ENCODE measurements at regions not wholly inside any gene's neighbourhood (a gene's known extent, or its start where the extent isn't known, plus 50 kb on each side); places are given as distances from the start of the nearest gene placed in this dataset.

GRCh38 chr17:64750891-64751677, 89.0 kb upstream of the SMURF2 start:
- WGBS = 88% methylated on average over 14 of the region's 14 CpGs

GRCh38 chr17:64750478-64750877, 88.4 kb upstream of the SMURF2 start:
- intact Hi-C loops (cut with DNase I) = no loop called here
- DNase-seq (ENCODE audit: low spot score) = no peak
- Histone ChIP-seq H3K4me1 (replicated peaks) (no peaks in the 10 kb centered on the region), H3K4me3 (no peak overlapping the region), H3K9me3 (no peaks in the 10 kb centered on the region), H3K27me3 (replicated peaks; ENCODE audit: insufficient read depth) (no peaks in the 10 kb centered on the region), H3K27ac (no peak overlapping the region), H3K36me3 (peaks cover 0 to 6% of the 10 kb centered on the region in 2 donors)
- TF ChIP-seq POLR2AphosphoS5 (IDR thresholded peaks at IDR 0.05) (no peak), POLR2A (IDR thresholded peaks at IDR 0.05) (no peak)
- TF ChIP-seq, protein P1, sequence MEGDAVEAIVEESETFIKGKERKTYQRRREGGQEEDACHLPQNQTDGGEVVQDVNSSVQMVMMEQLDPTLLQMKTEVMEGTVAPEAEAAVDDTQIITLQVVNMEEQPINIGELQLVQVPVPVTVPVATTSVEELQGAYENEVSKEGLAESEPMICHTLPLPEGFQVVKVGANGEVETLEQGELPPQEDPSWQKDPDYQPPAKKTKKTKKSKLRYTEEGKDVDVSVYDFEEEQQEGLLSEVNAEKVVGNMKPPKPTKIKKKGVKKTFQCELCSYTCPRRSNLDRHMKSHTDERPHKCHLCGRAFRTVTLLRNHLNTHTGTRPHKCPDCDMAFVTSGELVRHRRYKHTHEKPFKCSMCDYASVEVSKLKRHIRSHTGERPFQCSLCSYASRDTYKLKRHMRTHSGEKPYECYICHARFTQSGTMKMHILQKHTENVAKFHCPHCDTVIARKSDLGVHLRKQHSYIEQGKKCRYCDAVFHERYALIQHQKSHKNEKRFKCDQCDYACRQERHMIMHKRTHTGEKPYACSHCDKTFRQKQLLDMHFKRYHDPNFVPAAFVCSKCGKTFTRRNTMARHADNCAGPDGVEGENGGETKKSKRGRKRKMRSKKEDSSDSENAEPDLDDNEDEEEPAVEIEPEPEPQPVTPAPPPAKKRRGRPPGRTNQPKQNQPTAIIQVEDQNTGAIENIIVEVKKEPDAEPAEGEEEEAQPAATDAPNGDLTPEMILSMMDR (IDR thresholded peaks at IDR 0.05) = no peak
- WGBS = 96% methylated on average over 9 of the region's 9 CpGs

More at GRCh38 chr17:64750891-64751677, 89.0 kb upstream of the SMURF2 start:
- Histone ChIP-seq H3K9me3 (no peaks in the 10 kb centered on the region), H3K36me3 (peaks cover 0 to 6% of the 10 kb centered on the region in 2 donors), H3K27ac (no peak overlapping the region), H3K4me3 (no peak overlapping the region), H3K27me3 (replicated peaks; ENCODE audit: insufficient read depth) (no peaks in the 10 kb centered on the region), H3K4me1 (replicated peaks) (no peaks in the 10 kb centered on the region)
- intact Hi-C loops (cut with DNase I) = no loop called here
- TF ChIP-seq, protein P1 (IDR thresholded peaks at IDR 0.05) = no peak
- TF ChIP-seq POLR2AphosphoS5 (IDR thresholded peaks at IDR 0.05) (no peak), POLR2A (IDR thresholded peaks at IDR 0.05) (no peak)
- no peak for DNase-seq (ENCODE audit: low spot score)

- no peak for DNase-seq (ENCODE audit: low spot score)
- Histone ChIP-seq H3K36me3 (peaks cover 0 to 6% of the 10 kb centered on the region in 2 donors), H3K4me3 (no peak overlapping the region), H3K27ac (no peak overlapping the region), H3K9me3 (no peaks in the 10 kb centered on the region), H3K27me3 (replicated peaks; ENCODE audit: insufficient read depth) (no peaks in the 10 kb centered on the region), H3K4me1 (replicated peaks) (no peaks in the 10 kb centered on the region)
- intact Hi-C loops (cut with DNase I) = no loop called here
- WGBS = 99% methylated on average over 4 of the region's 4 CpGs
- TF ChIP-seq POLR2A (IDR thresholded peaks at IDR 0.05) = no peak
- TF ChIP-seq, protein P1 (IDR thresholded peaks at IDR 0.05) = no peak
- no peak for TF ChIP-seq POLR2AphosphoS5 (IDR thresholded peaks at IDR 0.05)
These were observed 87.2 kb upstream of the SMURF2 start for GRCh38 chr17:64749306-64749705.

- H3K4me1 ChIP-seq (replicated peaks) = no peaks in the 10 kb centered on the region
- peaks cover 0 to 6% of the 10 kb centered on the region in 2 donors for H3K36me3 ChIP-seq
- H3K27ac ChIP-seq = no peak overlapping the region
- no peak for TF ChIP-seq POLR2A (IDR thresholded peaks at IDR 0.05)
- TF ChIP-seq POLR2AphosphoS5 (IDR thresholded peaks at IDR 0.05) = no peak
- TF ChIP-seq, protein P1 (IDR thresholded peaks at IDR 0.05) = no peak
- H3K27me3 ChIP-seq (replicated peaks; ENCODE audit: insufficient read depth) = no peaks in the 10 kb centered on the region
- intact Hi-C loops (cut with DNase I) = no loop called here
- DNase-seq (ENCODE audit: low spot score) = no peak
- no peak overlapping the region for H3K4me3 ChIP-seq
- H3K9me3 ChIP-seq = no peaks in the 10 kb centered on the region
- 80% methylated on average over 7 of the region's 7 CpGs for WGBS
These were observed 85.9 kb upstream of the SMURF2 start for GRCh38 chr17:64747938-64748540.
